ENCODE measurements at regions not wholly inside any gene's neighbourhood (a gene's known extent, or its start where the extent isn't known, plus 50 kb on each side); places are given as distances from the start of the nearest gene placed in this dataset.
"Not testable (repeated sequence)": the region's sequence is repeated elsewhere in the genome, so short reads cannot be mapped to it uniquely, and the experiment has no call there.

DNA sequence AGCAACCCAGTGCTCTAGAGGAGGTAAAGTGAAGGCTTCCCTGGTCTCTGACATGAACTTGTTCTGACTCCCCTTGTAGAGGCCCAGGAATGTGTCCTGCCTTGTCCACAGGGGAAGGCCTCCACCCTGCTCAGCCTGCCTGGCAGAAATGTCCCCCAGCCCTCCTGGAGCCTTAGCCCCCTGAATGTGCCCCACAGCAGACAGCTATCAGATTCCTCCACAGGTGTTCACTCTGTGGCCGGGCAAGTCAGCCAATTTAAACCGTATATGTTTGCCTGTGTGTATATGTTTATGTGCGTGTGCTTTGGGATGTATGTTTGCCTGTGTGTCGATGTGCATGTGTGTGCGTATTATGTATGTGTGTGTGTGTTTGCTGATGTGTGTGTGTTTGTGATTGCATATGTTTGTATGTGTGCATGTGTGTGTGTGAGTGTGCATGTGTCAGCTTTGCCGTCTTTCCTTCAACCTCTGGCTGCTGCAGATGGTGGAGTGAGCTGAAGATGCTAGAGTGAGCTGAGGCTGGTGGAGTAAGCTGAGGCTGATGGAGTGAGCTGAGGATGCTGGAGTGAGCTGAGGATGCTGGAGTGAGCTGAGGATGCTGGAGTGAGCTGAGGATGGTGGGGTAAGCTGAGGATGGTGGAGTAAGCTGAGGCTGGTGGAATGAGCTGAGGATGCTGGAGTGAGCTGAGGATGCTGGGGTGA, 68.9 kb upstream of the ANTXRL start:
- WGBS, 5 donors: 76 to 86% (median 85%) methylated on average over 6 of the region's 6 CpGs
- DNase-seq: peak; percentile 36
- Histone ChIP-seq H3K27me3 (replicated peaks in 1 of 7) (no peaks in the 10 kb centered on the region), H3K4me3 (no peak overlapping the region), H3K36me3 (peaks cover 0 to 17% (median 0%) of the 10 kb centered on the region in 6 donors), H3K9me3 (no peaks in the 10 kb centered on the region), H3K4me1 (no peaks in the 10 kb centered on the region), H3K27ac (no peak overlapping the region)
- intact Hi-C loops (cut with DNase I; ENCODE audit: low total_unique reads): no loop called here
- TF ChIP-seq, protein P1, sequence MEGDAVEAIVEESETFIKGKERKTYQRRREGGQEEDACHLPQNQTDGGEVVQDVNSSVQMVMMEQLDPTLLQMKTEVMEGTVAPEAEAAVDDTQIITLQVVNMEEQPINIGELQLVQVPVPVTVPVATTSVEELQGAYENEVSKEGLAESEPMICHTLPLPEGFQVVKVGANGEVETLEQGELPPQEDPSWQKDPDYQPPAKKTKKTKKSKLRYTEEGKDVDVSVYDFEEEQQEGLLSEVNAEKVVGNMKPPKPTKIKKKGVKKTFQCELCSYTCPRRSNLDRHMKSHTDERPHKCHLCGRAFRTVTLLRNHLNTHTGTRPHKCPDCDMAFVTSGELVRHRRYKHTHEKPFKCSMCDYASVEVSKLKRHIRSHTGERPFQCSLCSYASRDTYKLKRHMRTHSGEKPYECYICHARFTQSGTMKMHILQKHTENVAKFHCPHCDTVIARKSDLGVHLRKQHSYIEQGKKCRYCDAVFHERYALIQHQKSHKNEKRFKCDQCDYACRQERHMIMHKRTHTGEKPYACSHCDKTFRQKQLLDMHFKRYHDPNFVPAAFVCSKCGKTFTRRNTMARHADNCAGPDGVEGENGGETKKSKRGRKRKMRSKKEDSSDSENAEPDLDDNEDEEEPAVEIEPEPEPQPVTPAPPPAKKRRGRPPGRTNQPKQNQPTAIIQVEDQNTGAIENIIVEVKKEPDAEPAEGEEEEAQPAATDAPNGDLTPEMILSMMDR (IDR thresholded peaks at IDR 0.05 in 8 of 11, conservative IDR thresholded peaks at IDR 0.05 in 3 of 11): no peak
- TF ChIP-seq POLR2A (IDR thresholded peaks at IDR 0.05) (no peak), POLR2AphosphoS5 (IDR thresholded peaks at IDR 0.05) (no peak)

DNA sequence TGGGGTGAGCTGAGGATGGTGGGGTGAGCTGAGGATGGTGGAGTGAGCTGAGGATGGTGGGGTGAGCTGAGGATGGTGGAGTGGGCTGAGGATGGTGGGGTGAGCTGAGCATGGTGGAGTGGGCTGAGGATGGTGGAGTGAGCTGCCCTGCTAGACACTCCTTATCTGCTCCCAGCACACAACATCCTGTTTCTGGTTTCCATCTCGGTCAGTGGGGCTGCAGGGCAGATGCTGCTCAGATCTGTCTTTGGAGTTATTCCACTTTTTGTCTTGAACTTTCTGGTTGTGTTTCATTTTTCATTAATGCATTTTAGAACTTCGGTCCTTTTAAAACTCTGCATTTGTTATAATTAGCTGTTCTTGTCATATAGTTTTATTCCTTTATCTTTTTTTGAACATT, 67.9 kb upstream of the ANTXRL start:
- intact Hi-C loops (cut with DNase I; ENCODE audit: low total_unique reads): no loop called here
- Histone ChIP-seq H3K4me1 (no peaks in the 10 kb centered on the region), H3K27ac (no peak overlapping the region), H3K4me3 (no peak overlapping the region), H3K27me3 (replicated peaks in 1 of 7) (no peaks in the 10 kb centered on the region), H3K36me3 (peaks cover 0 to 25% (median 0%) of the 10 kb centered on the region in 6 donors), H3K9me3 (no peaks in the 10 kb centered on the region)
- no peak for TF ChIP-seq POLR2A (IDR thresholded peaks at IDR 0.05)
- TF ChIP-seq, protein P1 (IDR thresholded peaks at IDR 0.05 in 8 of 11, conservative IDR thresholded peaks at IDR 0.05 in 3 of 11): no peak
- TF ChIP-seq POLR2AphosphoS5 (IDR thresholded peaks at IDR 0.05): no peak
- 13 to 26% (median 18%) methylated on average over 2 of the region's 2 CpGs for WGBS, 5 donors
- no peak for DNase-seq

DNA sequence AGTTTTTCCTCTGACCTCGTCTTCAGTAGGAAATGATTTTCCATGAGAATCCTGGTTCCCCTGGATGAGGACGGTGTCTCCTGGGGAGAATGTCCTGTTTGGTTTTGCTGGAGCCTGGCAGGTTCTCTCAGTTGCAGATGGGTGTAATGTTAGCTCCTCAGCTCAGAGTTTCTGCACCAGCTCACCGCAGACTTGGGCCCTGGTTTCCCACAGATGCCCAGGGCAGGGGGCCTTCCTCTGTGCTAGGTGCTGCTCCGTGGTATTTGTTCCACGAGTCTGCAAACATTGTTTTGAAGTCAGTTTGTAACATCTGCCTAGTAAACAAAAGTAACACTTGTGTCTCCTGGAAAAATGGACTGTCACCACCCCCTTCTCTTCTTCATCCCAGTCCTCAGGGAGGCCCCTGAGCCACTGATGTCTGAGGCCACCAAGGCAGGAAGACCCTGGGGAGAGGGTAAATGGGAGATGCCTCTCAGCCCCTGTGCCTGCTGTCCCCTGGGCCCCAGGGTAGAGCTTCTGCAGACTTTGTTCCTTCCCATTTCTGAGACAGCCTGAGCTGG, 67.3 kb upstream of the ANTXRL start:
- H3K36me3 ChIP-seq: peaks cover 0 to 30% (median 0%) of the 10 kb centered on the region in 6 donors
- H3K27ac ChIP-seq; intact Hi-C loops (cut with DNase I; ENCODE audit: low total_unique reads); H3K4me1 ChIP-seq; H3K9me3 ChIP-seq; H3K4me3 ChIP-seq; H3K27me3 ChIP-seq (replicated peaks in 1 of 7): not testable (repeated sequence)
- WGBS, 5 donors: 27 to 64% (median 45%) methylated on average over 5 of the region's 5 CpGs
- DNase-seq: peak; percentile 29

DNA sequence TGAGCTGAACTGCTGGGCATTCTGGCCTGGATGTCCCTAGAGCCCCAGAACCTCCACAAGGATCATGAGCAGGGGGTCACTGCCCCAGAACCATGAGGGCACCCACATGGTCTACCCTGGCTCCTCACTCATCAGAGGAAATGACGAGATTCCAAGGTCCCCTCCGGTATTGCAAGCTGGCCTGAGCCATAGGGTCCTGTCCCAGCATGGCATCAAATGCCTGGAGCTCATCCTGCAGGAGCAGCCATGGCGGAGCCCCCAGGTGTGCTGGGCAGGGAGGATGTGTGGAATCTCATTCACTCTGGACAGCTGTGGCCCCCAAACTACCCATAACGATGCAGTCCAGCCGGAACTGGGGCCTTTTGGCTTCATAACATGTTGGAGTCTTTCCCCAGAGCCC, 66.6 kb upstream of the ANTXRL start:
- 81 to 90% (median 86%) methylated on average over 5 of the region's 5 CpGs for WGBS, 5 donors
- no peak overlapping the region for H3K27ac ChIP-seq
- no peaks in the 10 kb centered on the region for H3K27me3 ChIP-seq (replicated peaks in 1 of 7)
- no peaks in the 10 kb centered on the region for H3K9me3 ChIP-seq
- TF ChIP-seq POLR2AphosphoS5 (IDR thresholded peaks at IDR 0.05) (no peak), POLR2A (IDR thresholded peaks at IDR 0.05) (no peak)
- TF ChIP-seq, protein P1 (IDR thresholded peaks at IDR 0.05 in 8 of 11, conservative IDR thresholded peaks at IDR 0.05 in 3 of 11): no peak
- no peaks in the 10 kb centered on the region for H3K4me1 ChIP-seq
- no peak overlapping the region for H3K4me3 ChIP-seq
- intact Hi-C loops (cut with DNase I; ENCODE audit: low total_unique reads): no loop called here
- H3K36me3 ChIP-seq: peaks cover 0 to 31% (median 0%) of the 10 kb centered on the region in 6 donors
- peak; percentile 41 for DNase-seq

All from spleen (tissue), 11 donors.